ENCODE measurements at regions not wholly inside any gene's neighbourhood (a gene's known extent, or its start where the extent isn't known, plus 50 kb on each side); places are given as distances from the start of the nearest gene placed in this dataset.

- no peak for DNase-seq
Observed at GRCh38 chr12:107449891-107450290, 235.7 kb upstream of the PWP1 start.

GRCh38 chr12:107450541-107450940 is 235.1 kb upstream of the PWP1 start:
- no peak for DNase-seq

GRCh38 chr12:107451246-107451645 is 234.4 kb upstream of the PWP1 start:
- DNase-seq = no peak

- DNase-seq = no peak
Observed at GRCh38 chr12:107454109-107454830, 231.3 kb upstream of the PWP1 start.

GRCh38 chr12:107457362-107457935 is 228.2 kb upstream of the PWP1 start:
- DNase-seq = no peak

GRCh38 chr12:107458163-107458562 is 227.4 kb upstream of the PWP1 start:
- DNase-seq = no peak

- DNase-seq = no peak
Observed at GRCh38 chr12:107458990-107459389, 226.6 kb upstream of the PWP1 start.

- DNase-seq = no peak
Observed at GRCh38 chr12:107459641-107460040, 226.0 kb upstream of the PWP1 start.

GRCh38 chr12:107461222-107461975 is 224.2 kb upstream of the PWP1 start:
- no peak for DNase-seq

GRCh38 chr12:107462428-107463332 is 222.9 kb upstream of the PWP1 start:
- DNase-seq = no peak

GRCh38 chr12:107464644-107465043 is 221.0 kb upstream of the PWP1 start:
- DNase-seq = no peak

- DNase-seq = no peak
Observed at GRCh38 chr12:107465625-107466024, 220.0 kb upstream of the PWP1 start.

- DNase-seq = no peak
Observed at GRCh38 chr12:107467716-107468115, 217.9 kb upstream of the PWP1 start.

- DNase-seq = no peak
Observed at GRCh38 chr12:107468182-107468581, 217.4 kb upstream of the PWP1 start.

GRCh38 chr12:107469011-107469410 is 216.6 kb upstream of the PWP1 start:
- no peak for DNase-seq

GRCh38 chr12:107470645-107471044 is 215.0 kb upstream of the PWP1 start:
- DNase-seq = no peak

GRCh38 chr12:107472308-107472707 is 213.3 kb upstream of the PWP1 start:
- DNase-seq = no peak

- no peak for DNase-seq
Observed at GRCh38 chr12:107474099-107474498, 211.5 kb upstream of the PWP1 start.

- DNase-seq = no peak
Observed at GRCh38 chr12:107474639-107475539, 210.7 kb upstream of the PWP1 start.

- no peak for DNase-seq
Observed at GRCh38 chr12:107475900-107476299, 209.7 kb upstream of the PWP1 start.

- DNase-seq = no peak
Observed at GRCh38 chr12:107477018-107477417, 208.6 kb upstream of the PWP1 start.
